Liver (tissue), 3 donors: ENCODE measurements at regions not wholly inside any gene's neighbourhood (a gene's known extent, or its start where the extent isn't known, plus 50 kb on each side); places are given as distances from the start of the nearest gene placed in this dataset.

Experiments
- EGR1 ChIP-seq, 2 donors: IDR thresholded peaks; 2 replicates each; pipeline ENCODE4 v1.6.1; 2016 to 2018; ENCODE audit warnings: antibody characterized with exemption in 2 of 2, low read depth in 2 of 2
- FOXA1 ChIP-seq: IDR thresholded peaks from 2 replicates; pipeline ENCODE4 v1.6.1; 2016; ENCODE audit warnings: antibody characterized with exemption
- GABPA ChIP-seq, 2 donors: IDR thresholded peaks in 1 of 2; conservative IDR thresholded peaks in 1 of 2; 2 replicates each; pipeline ENCODE4 v1.6.1; 2016; ENCODE audit warnings: antibody characterized with exemption in 2 of 2, mild to moderate bottlenecking in 1 of 2, moderate library complexity in 1 of 2
- HNF4A ChIP-seq, 2 donors: conservative IDR thresholded peaks; 2 replicates each; pipeline ENCODE4 v1.6.1; 2016; ENCODE audit warnings: antibody characterized with exemption in 2 of 2, mild to moderate bottlenecking in 2 of 2
- JUND ChIP-seq, 2 donors: IDR thresholded peaks; 2 replicates each; pipeline ENCODE4 v1.6.1; 2016; ENCODE audit warnings: antibody characterized with exemption in 2 of 2
- RAD21 ChIP-seq, 2 donors: IDR thresholded peaks; 2 replicates each; pipeline ENCODE4 v1.6.1; 2016; ENCODE audit warnings: antibody characterized with exemption in 2 of 2, mild to moderate bottlenecking in 2 of 2
- REST ChIP-seq: IDR thresholded peaks from 2 replicates; pipeline ENCODE4 v1.6.1; 2016; ENCODE audit warnings: antibody characterized with exemption, mild to moderate bottlenecking
- SP1 ChIP-seq: IDR thresholded peaks from 2 replicates; pipeline ENCODE4 v1.6.1; 2018; ENCODE audit warnings: antibody characterized with exemption, mild to moderate bottlenecking
- TAF1 ChIP-seq: conservative IDR thresholded peaks from 2 replicates; pipeline ENCODE4 v1.6.1; 2016; ENCODE audit warnings: antibody characterized with exemption, mild to moderate bottlenecking
- YY1 ChIP-seq: IDR thresholded peaks from 2 replicates; pipeline ENCODE4 v1.6.1; 2016; ENCODE audit warnings: antibody characterized with exemption, mild to moderate bottlenecking
- TF ChIP-seq, protein P1 (sequence below): fragments of 150-350 bp; IDR thresholded peaks from 2 replicates; pipeline ENCODE4 v1.5.1; 2017; ENCODE audit warnings: improper control_type of control experiment, low read depth, low read length; ENCODE audit not compliant: missing input control
- TF ChIP-seq, protein P2 (sequence below): IDR thresholded peaks from 2 replicates; pipeline ENCODE4 v1.6.1; 2016; ENCODE audit warnings: antibody characterized with exemption
- TF ChIP-seq, protein P3 (sequence below): IDR thresholded peaks from 2 replicates; pipeline ENCODE4 v1.6.1; 2016; ENCODE audit warnings: antibody characterized with exemption
- TF ChIP-seq, protein P4 (sequence below): IDR thresholded peaks from 2 replicates; pipeline ENCODE4 v1.6.1; 2016; ENCODE audit warnings: antibody characterized with exemption
- donor health status: healthy.
- donor health status: healthy.

DNA sequence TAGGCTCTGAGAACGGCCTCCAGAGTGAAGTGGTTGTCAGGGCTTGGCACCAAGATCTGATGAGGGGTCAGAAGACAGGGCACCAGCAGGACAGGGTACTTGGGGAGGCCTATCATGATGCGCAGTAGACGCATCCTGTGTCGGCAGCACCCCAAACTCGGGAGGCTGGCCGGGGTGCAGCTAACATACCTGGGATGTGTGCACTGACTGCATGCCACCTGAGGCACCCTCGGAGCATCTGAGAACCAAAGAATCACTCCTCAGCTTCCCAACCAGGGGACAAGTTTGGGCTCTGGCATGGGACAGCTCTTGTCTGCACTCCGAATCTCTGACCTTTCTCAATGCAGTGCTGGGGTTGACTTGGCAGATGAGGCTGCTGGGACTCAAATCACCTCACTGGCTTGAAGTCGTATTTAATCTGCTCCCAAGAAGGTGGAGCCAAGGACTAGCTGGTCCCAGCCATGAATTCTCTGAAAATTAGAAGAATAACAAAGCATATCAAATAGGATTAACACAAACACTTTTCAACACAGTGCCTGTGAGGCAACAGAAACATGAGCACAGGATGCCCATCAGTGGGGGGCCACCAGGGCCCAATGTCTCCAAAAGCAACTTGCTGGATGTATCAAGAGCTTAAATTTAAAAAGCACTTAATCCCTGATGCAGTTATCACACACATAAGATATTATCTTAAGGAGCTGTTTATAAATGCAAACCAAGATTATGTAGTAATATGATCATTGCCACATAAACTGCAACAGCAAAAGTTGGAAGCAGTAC is 348.8 kb downstream of the PREX1 start:
- TF ChIP-seq TAF1 (no peak), YY1 (no peak), RAD21 (IDR thresholded peaks at IDR 0.05) (no peak), FOXA1 (no peak), SP1 (no peak), JUND (IDR thresholded peaks at IDR 0.05) (no peak), GABPA (IDR thresholded peaks at IDR 0.05 in 1 of 2, conservative IDR thresholded peaks at IDR 0.05 in 1 of 2) (no peak), REST (no peak), HNF4A (conservative IDR thresholded peaks at IDR 0.05) (no peak), EGR1 (IDR thresholded peaks at IDR 0.05; ENCODE audit: low read depth in 2 of 2) (no peak)
- TF ChIP-seq, protein P1, sequence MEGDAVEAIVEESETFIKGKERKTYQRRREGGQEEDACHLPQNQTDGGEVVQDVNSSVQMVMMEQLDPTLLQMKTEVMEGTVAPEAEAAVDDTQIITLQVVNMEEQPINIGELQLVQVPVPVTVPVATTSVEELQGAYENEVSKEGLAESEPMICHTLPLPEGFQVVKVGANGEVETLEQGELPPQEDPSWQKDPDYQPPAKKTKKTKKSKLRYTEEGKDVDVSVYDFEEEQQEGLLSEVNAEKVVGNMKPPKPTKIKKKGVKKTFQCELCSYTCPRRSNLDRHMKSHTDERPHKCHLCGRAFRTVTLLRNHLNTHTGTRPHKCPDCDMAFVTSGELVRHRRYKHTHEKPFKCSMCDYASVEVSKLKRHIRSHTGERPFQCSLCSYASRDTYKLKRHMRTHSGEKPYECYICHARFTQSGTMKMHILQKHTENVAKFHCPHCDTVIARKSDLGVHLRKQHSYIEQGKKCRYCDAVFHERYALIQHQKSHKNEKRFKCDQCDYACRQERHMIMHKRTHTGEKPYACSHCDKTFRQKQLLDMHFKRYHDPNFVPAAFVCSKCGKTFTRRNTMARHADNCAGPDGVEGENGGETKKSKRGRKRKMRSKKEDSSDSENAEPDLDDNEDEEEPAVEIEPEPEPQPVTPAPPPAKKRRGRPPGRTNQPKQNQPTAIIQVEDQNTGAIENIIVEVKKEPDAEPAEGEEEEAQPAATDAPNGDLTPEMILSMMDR = no peak
- TF ChIP-seq, protein P2, sequence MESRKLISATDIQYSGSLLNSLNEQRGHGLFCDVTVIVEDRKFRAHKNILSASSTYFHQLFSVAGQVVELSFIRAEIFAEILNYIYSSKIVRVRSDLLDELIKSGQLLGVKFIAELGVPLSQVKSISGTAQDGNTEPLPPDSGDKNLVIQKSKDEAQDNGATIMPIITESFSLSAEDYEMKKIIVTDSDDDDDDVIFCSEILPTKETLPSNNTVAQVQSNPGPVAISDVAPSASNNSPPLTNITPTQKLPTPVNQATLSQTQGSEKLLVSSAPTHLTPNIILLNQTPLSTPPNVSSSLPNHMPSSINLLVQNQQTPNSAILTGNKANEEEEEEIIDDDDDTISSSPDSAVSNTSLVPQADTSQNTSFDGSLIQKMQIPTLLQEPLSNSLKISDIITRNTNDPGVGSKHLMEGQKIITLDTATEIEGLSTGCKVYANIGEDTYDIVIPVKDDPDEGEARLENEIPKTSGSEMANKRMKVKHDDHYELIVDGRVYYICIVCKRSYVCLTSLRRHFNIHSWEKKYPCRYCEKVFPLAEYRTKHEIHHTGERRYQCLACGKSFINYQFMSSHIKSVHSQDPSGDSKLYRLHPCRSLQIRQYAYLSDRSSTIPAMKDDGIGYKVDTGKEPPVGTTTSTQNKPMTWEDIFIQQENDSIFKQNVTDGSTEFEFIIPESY = no peak
- TF ChIP-seq, protein P3, sequence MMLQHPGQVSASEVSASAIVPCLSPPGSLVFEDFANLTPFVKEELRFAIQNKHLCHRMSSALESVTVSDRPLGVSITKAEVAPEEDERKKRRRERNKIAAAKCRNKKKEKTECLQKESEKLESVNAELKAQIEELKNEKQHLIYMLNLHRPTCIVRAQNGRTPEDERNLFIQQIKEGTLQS = no peak
- TF ChIP-seq, protein P4, sequence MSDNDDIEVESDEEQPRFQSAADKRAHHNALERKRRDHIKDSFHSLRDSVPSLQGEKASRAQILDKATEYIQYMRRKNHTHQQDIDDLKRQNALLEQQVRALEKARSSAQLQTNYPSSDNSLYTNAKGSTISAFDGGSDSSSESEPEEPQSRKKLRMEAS = no peak
